Thyroid gland (tissue), 4 donors: ENCODE measurements at regions not wholly inside any gene's neighbourhood (a gene's known extent, or its start where the extent isn't known, plus 50 kb on each side); places are given as distances from the start of the nearest gene placed in this dataset.

Source experiments
- CTCF ChIP-seq, 6 experiments: fragments of 200-600 bp in 3 of 6; fragments of 450-650 bp in 3 of 6; sonication (generic) in 3 of 6; IDR thresholded peaks; one replicate each; pipeline ENCODE4 v1.5.1; 2016 to 2019; ENCODE audit warnings: antibody characterized with exemption in 6 of 6, mild to moderate bottlenecking in 2 of 6, inconsistent platforms in 1 of 6, moderate library complexity in 1 of 6
- POLR2A ChIP-seq, 2 donors: fragments of 450-650 bp; IDR thresholded peaks; one replicate each; pipeline ENCODE4 v1.6.1; 2017; ENCODE audit warnings: antibody characterized with exemption in 2 of 2, mild to moderate bottlenecking in 2 of 2, moderate library complexity in 1 of 2

- TF ChIP-seq CTCF (IDR thresholded peaks at IDR 0.05), result no peak
- TF ChIP-seq POLR2A (IDR thresholded peaks at IDR 0.05), result no peak
Measured at GRCh38 chr4:104966349-104967033, 180.2 kb upstream of the TET2 start.
